ENCODE measurements at regions not wholly inside any gene's neighbourhood (a gene's known extent, or its start where the extent isn't known, plus 50 kb on each side); places are given as distances from the start of the nearest gene placed in this dataset.

GRCh38 chr3:185311991-185312390 lies 50.9 kb upstream of the MAP3K13 start:
- TF ChIP-seq POLR2AphosphoS5 (IDR thresholded peaks at IDR 0.05; ENCODE audit: low read depth) (no peak), EZH2 (IDR thresholded peaks at IDR 0.05; ENCODE audit: low read depth, unreplicated experiment) (no peak), CTCF (conservative IDR thresholded peaks at IDR 0.05; ENCODE audit: low read depth in 2 of 2) (no peak), CREB1 (CRISPR knock-in tag; IDR thresholded peaks at IDR 0.05; ENCODE audit: low read depth) (no peak), REST (IDR thresholded peaks at IDR 0.05; ENCODE audit: unreplicated experiment) (no peak)

Data from GM23338 (cell line).